Activated T-cell treated with anti-CD3 and anti-CD28 coated beads, Interleukin-2, amount 50 U/mL, for 24 hours (primary cell): ENCODE measurements at regions not wholly inside any gene's neighbourhood (a gene's known extent, or its start where the extent isn't known, plus 50 kb on each side); places are given as distances from the start of the nearest gene placed in this dataset.
"Not testable (repeated sequence)": the region's sequence is repeated elsewhere in the genome, so short reads cannot be mapped to it uniquely, and the experiment has no call there.

Source experiments
- DNase-seq: peaks from one replicate; pipeline ENCODE4 v3.0.0-alpha.2; 2020
- H3K27ac Mint-ChIP-seq: 2 replicates; pipeline ENCODE4 v1.8.0; 2020; ENCODE audit warnings: mild to moderate bottlenecking, mixed read lengths
- H3K27me3 Mint-ChIP-seq: 2 replicates; pipeline ENCODE4 v1.8.0; 2020; ENCODE audit warnings: mixed read lengths
- H3K36me3 Mint-ChIP-seq: 2 replicates; pipeline ENCODE4 v1.8.0; 2020; ENCODE audit warnings: low read depth, mixed read lengths
- H3K4me1 Mint-ChIP-seq: 2 replicates; pipeline ENCODE4 v1.8.0; 2020; ENCODE audit warnings: low read depth, mixed read lengths
- H3K4me3 Mint-ChIP-seq: 2 replicates; pipeline ENCODE4 v1.8.0; 2020; ENCODE audit warnings: mild to moderate bottlenecking, moderate library complexity, mixed read lengths
- H3K9me3 Mint-ChIP-seq: 2 replicates; pipeline ENCODE4 v1.8.0; 2020; ENCODE audit warnings: mixed read lengths

DNA sequence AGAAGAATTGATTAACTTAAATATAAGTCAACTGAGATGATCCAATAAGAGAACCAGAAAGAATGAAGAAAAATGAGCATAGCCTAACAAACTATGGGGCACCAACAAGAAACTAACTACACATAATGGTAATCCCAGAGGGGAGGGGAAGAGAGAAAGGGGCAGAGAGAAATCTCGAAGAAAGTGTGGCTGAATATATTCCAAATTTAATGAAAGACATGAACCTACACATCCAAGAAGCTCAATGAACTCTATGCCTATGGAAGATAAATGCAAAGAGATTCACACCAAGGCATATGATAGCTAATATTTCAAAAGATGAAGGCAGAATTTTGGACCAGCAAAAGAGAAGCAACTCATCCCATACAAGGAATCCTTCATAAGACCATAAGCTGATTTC is 649.2 kb downstream of the ZEB2 start:
- no peak for DNase-seq
- H3K27ac Mint-ChIP-seq = no peak overlapping the region
- no peak overlapping the region for H3K4me3 Mint-ChIP-seq
- H3K9me3 Mint-ChIP-seq = peaks cover 18% of the 10 kb centered on the region
- no peaks in the 10 kb centered on the region for H3K36me3 Mint-ChIP-seq
- H3K27me3 Mint-ChIP-seq = no peaks in the 10 kb centered on the region
- H3K4me1 Mint-ChIP-seq = peaks cover 7% of the 10 kb centered on the region

DNA sequence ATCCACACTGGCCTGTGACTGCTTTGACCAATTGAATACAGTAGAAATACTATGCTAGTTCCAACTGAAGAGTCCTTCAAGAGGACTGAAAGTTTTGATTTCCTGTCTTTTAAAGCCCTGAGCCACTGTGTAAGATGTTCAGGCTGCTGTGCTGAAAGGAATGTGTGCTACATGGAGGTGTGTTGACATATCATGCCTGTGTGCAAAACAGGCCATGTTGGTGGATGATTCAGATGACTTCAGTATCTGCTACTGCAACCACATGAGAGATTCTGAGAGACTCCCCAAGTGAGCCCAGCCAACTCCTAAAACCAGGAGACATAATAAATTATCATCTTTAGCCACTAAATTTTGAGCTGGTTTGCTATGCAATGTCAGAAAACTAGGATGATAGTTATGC is 662.9 kb downstream of the ZEB2 start:
- DNase-seq = no peak
- H3K4me3 Mint-ChIP-seq = no peak overlapping the region
- peaks cover 14% of the 10 kb centered on the region for H3K27me3 Mint-ChIP-seq
- no peaks in the 10 kb centered on the region for H3K4me1 Mint-ChIP-seq
- H3K9me3 Mint-ChIP-seq = peaks cover 4% of the 10 kb centered on the region
- H3K36me3 Mint-ChIP-seq = no peaks in the 10 kb centered on the region
- H3K27ac Mint-ChIP-seq = no peak overlapping the region

DNA sequence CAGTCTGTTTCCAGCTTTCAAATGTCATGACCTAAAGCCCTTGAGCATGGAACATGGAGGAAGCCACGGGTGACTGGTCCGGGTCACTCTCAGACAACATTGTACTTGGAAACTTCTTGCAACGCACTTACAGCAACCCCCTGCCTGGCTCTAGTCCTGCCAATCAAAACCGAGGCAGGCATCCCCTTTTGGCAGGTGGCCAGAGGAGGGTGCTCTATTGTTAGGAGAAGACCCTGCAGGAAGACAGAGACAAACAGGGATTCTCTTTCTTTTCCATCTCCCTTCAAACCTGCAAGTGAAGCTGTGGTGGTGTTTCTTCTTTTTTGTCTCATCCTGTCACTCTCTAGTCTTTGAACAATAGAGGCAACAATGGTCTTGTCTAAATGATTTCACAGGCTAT is 667.2 kb downstream of the ZEB2 start:
- Mint-ChIP-seq H3K36me3 (no peaks in the 10 kb centered on the region), H3K4me3 (no peak overlapping the region), H3K9me3 (no peaks in the 10 kb centered on the region), H3K27me3 (peaks cover 25% of the 10 kb centered on the region), H3K27ac (no peak overlapping the region), H3K4me1 (no peaks in the 10 kb centered on the region)
- no peak for DNase-seq

DNA sequence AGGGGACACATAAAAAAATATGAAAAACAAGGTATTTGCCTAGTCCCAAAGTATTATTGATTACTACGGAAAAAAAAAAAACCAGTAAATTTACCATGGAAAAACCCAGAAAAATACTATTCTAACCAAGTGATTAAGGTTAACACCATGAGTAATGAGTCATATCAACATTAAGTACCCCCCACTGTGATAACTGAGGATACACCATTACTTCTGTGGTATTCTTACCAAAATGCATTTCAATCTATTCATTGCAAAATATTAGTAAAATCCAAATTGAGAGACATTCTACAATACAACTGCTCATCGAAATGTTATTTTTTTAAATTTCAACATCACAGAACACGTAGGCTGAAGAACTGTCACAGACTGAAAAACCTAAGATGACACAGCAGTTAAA is 669.8 kb downstream of the ZEB2 start:
- Mint-ChIP-seq H3K4me3 (no peak overlapping the region), H3K36me3 (no peaks in the 10 kb centered on the region), H3K9me3 (no peaks in the 10 kb centered on the region), H3K27me3 (peaks cover 45% of the 10 kb centered on the region), H3K4me1 (peaks cover 6% of the 10 kb centered on the region), H3K27ac (no peak overlapping the region)
- DNase-seq = no peak

DNA sequence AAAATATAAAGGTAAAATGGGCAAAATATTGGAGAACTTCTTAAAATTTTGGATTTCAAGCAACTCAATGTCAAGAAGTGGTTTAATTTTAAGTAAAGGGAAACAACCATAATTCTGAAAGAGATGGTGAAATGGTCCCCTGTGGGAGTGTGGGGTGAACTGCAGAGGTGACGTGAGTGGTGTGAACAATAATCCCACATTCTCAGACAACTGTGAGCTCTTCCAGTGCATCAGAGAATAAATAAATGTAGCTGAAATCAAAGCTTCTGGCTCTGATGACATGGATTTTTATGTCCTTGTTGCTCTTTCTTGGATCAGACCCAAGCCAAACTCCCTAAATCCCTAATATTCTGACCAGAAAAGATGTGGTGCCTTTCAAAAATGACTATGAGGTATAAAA is 672.7 kb downstream of the ZEB2 start:
- no peak overlapping the region for H3K27ac Mint-ChIP-seq
- DNase-seq = no peak
- no peaks in the 10 kb centered on the region for H3K36me3 Mint-ChIP-seq
- peaks cover 6% of the 10 kb centered on the region for H3K4me1 Mint-ChIP-seq
- H3K4me3 Mint-ChIP-seq = no peak overlapping the region
- H3K27me3 Mint-ChIP-seq = peaks cover 44% of the 10 kb centered on the region
- no peaks in the 10 kb centered on the region for H3K9me3 Mint-ChIP-seq

DNA sequence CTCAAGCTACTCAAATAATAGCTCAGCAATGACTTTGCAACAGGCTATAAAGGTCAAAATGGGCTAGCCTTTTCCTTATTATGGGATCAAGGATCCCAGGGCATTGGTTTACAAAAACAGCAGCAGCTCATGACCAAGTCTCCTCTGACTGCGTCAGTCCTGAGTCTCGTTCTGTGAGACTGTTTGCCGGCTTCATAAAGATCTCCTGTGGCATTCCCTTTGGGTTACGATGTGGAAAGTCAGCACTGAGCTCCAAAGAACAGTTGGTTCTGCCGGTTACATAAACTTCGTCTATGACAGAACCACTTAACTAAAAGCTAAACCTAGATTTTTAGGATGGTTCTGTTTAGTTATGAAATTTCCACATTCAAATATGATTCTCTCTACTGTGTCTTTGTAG is 674.9 kb downstream of the ZEB2 start:
- DNase-seq = no peak
- Mint-ChIP-seq H3K27me3 (peaks cover 57% of the 10 kb centered on the region), H3K36me3 (no peaks in the 10 kb centered on the region), H3K4me3 (no peak overlapping the region), H3K4me1 (peaks cover 6% of the 10 kb centered on the region), H3K27ac (no peak overlapping the region), H3K9me3 (no peaks in the 10 kb centered on the region)

DNA sequence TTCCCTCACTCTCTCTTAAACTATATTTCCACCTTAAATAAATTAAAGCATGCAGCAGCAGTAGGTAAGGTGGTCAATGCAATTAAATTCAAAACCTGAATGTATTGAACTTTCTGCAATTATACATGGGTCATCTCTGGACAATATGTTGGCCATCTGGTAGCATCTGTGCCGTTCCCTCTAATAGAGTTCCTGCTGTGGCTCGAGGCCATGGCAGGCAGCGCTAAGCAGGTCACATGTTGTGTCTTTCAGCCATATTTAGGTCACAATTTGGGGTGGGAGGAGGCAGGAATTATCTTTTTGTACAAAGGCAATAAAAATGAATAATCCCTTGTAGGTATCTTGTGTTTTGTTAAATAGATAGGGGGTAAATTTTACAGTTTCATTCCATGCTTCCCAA is 676.2 kb downstream of the ZEB2 start:
- no peak overlapping the region for H3K4me3 Mint-ChIP-seq
- H3K27me3 Mint-ChIP-seq = peaks cover 53% of the 10 kb centered on the region
- H3K4me1 Mint-ChIP-seq = peaks cover 6% of the 10 kb centered on the region
- no peaks in the 10 kb centered on the region for H3K36me3 Mint-ChIP-seq
- no peak for DNase-seq
- H3K9me3 Mint-ChIP-seq = no peaks in the 10 kb centered on the region
- H3K27ac Mint-ChIP-seq = no peak overlapping the region

DNA sequence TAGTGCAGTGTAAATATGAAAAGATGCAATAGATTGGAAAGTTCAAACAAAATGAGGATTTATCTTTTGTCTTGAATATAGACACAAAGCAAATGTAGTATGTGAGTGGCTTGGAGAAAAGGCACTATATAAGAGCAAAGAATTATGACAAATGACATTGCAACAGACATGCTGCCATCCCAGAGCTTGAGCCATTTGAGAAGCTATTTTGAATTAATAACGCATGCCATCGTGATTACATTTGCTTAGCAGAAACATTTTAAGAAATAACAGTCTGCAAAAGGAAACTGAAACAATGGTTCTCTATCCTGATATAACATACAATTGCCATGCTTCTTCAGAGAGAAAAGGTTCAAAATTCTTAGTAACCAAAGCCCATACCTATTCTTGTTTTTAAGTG is 677.1 kb downstream of the ZEB2 start:
- no peak for DNase-seq
- Mint-ChIP-seq H3K36me3 (no peaks in the 10 kb centered on the region), H3K9me3 (no peaks in the 10 kb centered on the region), H3K4me3 (no peak overlapping the region), H3K27ac (no peak overlapping the region), H3K4me1 (peaks cover 6% of the 10 kb centered on the region), H3K27me3 (peaks cover 50% of the 10 kb centered on the region)

DNA sequence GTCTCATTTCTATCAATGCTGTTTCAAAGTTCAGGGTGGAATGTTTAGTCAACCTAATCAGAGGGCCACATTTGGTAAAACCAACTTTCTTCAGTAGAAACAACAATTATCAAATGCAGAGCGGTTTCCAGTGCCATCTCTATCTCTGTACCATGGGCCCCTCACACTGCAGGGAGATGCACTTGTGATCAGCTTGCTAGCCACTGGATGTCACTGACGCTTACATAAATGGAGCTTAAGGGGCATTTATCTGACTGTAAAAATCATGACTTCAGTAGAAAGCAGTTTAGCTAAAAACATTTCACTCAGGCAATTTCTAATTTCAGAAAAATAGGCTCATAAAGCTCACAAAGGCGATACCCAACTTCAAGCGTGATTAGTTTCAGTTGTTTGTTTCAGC is 678.0 kb downstream of the ZEB2 start:
- Mint-ChIP-seq H3K4me1 (peaks cover 6% of the 10 kb centered on the region), H3K27me3 (peaks cover 44% of the 10 kb centered on the region), H3K4me3 (no peak overlapping the region), H3K36me3 (no peaks in the 10 kb centered on the region), H3K27ac (no peak overlapping the region), H3K9me3 (no peaks in the 10 kb centered on the region)
- no peak for DNase-seq

DNA sequence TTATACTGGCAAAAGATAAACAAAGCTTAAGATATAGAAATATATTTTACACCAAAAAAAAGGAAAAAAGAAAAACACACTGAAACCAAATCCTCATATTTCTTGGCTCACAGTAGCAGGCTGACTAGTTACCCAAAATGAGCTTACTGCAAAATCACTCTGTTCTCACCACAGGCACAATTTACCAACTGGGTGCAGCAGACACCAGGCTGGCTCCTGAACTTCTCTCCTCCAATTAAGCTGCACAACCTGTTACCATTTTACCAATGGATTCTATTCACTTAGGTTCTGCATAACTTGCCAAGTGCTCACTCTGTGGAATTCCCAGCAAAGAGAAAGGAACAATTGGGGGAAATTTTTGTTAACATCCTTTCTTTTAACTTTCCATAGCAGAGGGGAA is 679.3 kb downstream of the ZEB2 start:
- peaks cover 32% of the 10 kb centered on the region for H3K27me3 Mint-ChIP-seq
- peaks cover 5% of the 10 kb centered on the region for H3K4me1 Mint-ChIP-seq
- H3K27ac Mint-ChIP-seq = no peak overlapping the region
- DNase-seq = no peak
- peaks cover 3% of the 10 kb centered on the region for H3K9me3 Mint-ChIP-seq
- H3K4me3 Mint-ChIP-seq = no peak overlapping the region
- no peaks in the 10 kb centered on the region for H3K36me3 Mint-ChIP-seq

DNA sequence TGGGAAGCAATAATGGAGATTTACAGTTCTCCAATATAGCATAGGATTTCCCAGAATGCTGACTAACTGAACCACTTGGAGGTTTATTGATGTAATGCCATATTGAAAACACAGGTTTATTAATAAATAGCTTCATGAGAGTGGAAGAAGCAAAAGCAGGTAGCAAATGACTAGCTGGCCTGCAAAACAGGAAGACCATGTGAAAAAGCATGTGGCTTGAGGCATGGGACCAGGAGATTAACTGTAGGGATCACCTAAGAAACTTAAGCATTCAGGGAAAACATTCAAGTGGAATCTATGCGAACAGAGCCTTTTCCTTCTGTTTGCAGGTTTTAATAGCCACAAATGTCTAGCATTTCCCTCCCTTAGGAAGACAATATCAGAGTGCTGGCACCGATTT is 679.7 kb downstream of the ZEB2 start:
- H3K4me1 Mint-ChIP-seq = peaks cover 2% of the 10 kb centered on the region
- no peak overlapping the region for H3K27ac Mint-ChIP-seq
- H3K9me3 Mint-ChIP-seq = peaks cover 3% of the 10 kb centered on the region
- no peak for DNase-seq
- H3K36me3 Mint-ChIP-seq = no peaks in the 10 kb centered on the region
- no peak overlapping the region for H3K4me3 Mint-ChIP-seq
- peaks cover 28% of the 10 kb centered on the region for H3K27me3 Mint-ChIP-seq

DNA sequence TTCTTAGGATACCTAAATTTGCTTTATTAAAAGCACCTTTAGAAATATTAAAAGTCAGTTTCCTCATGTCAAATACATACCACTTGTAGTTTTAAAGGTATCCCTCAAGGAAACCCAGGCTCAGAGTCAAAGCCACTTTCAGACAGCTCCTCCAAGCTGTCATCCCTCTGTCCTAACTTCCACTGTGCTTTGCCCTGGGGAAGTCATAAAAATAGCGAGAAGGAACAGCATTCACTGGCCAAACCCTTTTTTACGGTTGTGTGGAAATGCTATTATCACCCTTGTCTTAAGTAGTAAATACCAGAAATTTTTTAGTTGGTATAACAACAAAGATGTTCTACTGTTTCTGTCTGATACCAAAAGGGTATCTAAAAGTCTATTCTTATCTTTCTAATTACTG is 680.5 kb downstream of the ZEB2 start:
- no peaks in the 10 kb centered on the region for H3K36me3 Mint-ChIP-seq
- H3K27me3 Mint-ChIP-seq = peaks cover 25% of the 10 kb centered on the region
- no peak for DNase-seq
- H3K4me3 Mint-ChIP-seq = no peak overlapping the region
- peaks cover 3% of the 10 kb centered on the region for H3K9me3 Mint-ChIP-seq
- H3K27ac Mint-ChIP-seq = no peak overlapping the region
- H3K4me1 Mint-ChIP-seq = no peaks in the 10 kb centered on the region

DNA sequence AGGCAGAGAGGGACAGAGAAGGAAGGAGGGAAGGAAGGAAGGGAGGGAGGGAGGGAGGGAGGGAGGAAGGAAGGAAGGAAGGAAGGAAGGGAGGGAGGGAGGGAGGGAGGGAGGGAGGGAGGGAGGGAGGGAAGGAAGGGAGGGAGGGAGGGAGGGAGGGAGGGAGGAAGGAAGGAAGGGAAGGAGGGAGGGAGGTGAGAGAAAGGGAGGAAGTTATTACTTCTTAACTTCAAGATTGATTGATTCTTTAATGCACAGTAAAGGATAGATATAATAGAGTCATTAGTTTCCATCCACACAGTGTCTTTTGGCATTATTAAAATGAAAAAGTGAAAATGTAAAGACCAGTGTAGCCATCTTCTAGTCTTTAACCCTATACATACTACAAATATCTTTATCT is 682.9 kb downstream of the ZEB2 start:
- H3K27me3 Mint-ChIP-seq = peaks cover 18% of the 10 kb centered on the region
- not testable (repeated sequence) for DNase-seq, H3K4me3 Mint-ChIP-seq, H3K4me1 Mint-ChIP-seq, H3K9me3 Mint-ChIP-seq, H3K36me3 Mint-ChIP-seq, H3K27ac Mint-ChIP-seq

DNA sequence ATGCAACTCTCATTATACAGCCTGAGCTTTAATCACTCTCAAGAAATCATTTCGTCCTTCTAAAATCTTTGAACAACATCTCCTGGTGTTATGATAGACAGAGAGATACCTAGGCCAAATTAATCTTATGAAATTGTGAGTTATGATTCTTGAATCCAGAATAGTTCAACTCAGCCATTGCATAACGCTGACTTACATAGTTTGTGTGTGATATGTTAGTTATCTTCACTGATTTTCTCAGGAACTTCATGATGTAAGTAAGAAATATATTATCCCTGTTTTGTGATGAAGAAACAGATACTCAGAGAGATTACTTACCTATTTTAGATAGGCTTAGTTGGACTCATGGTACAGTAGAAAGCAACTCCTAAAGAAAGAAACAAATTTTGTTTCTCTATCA is 684.4 kb downstream of the ZEB2 start:
- Mint-ChIP-seq H3K27ac (no peak overlapping the region), H3K36me3 (no peaks in the 10 kb centered on the region), H3K9me3 (peaks cover 3% of the 10 kb centered on the region), H3K27me3 (peaks cover 3% of the 10 kb centered on the region), H3K4me1 (no peaks in the 10 kb centered on the region), H3K4me3 (no peak overlapping the region)
- DNase-seq = no peak

DNA sequence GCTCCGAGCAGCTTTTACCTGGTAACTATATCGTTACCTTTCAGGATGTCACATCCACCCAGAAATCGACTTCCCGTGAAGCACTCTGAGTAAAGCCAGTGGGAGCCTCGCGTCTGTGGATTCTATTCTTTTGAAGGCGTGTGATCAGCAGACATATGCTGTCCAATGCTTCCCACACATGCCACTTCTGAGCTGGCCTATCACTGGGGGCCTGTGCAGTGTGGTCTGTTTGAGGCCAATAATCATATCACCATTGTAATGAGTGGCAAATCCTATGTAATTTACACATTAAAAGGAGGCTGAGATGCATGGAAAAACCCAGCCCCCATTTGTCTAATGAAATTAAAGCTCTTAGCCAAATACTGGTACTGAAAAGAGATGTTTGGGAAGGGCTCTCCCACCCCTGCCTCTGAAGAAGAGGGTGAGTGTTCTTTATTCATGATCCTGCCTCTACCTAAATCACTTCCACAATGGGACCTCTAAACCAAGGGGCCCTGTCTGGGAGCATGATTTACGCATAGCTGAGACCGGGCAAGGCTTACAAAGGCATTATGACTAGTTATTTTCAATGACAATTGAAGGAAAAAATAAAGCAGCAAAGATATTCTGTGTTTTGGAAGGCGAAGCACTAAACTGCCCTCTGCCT is 686.8 kb downstream of the ZEB2 start:
- Mint-ChIP-seq H3K9me3 (peaks cover 3% of the 10 kb centered on the region), H3K4me3 (no peak overlapping the region), H3K4me1 (no peaks in the 10 kb centered on the region), H3K36me3 (no peaks in the 10 kb centered on the region), H3K27ac (no peak overlapping the region), H3K27me3 (peaks cover 5% of the 10 kb centered on the region)
- DNase-seq = no peak

DNA sequence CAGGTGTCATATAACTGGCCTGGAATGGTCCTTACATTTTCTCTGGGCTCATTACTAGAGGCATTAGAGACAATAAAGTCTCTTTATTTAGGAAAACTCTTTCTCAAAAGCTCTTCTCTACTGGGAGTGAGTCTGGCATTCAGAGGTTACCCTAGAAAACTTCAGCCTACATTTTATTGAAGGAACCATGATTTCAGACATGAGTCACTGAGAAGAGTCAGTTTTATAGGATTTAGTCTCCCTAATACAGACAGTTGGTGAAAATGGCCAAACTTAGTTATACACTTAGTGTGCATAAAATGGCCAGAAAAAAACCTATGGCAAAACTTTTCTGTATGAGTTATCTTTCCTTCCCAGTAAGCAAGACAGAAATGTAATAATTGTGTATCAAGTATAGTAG is 689.4 kb downstream of the ZEB2 start:
- Mint-ChIP-seq H3K27ac (no peak overlapping the region), H3K9me3 (no peaks in the 10 kb centered on the region), H3K4me3 (no peak overlapping the region), H3K36me3 (no peaks in the 10 kb centered on the region), H3K27me3 (peaks cover 5% of the 10 kb centered on the region), H3K4me1 (no peaks in the 10 kb centered on the region)
- no peak for DNase-seq
